ENCODE measurements at regions not wholly inside any gene's neighbourhood (a gene's known extent, or its start where the extent isn't known, plus 50 kb on each side); places are given as distances from the start of the nearest gene placed in this dataset.

GRCh38 chr11:106468086-106468485 lies 390.6 kb downstream of the AASDHPPT start:
- TF ChIP-seq CTCF (IDR thresholded peaks at IDR 0.05) (no peak), POLR2A (IDR thresholded peaks at IDR 0.05) (no peak), POLR2AphosphoS5 (IDR thresholded peaks at IDR 0.05) (no peak)

Data from prostate gland (tissue), 2 donors.